A549 (cell line): ENCODE measurements at regions not wholly inside any gene's neighbourhood (a gene's known extent, or its start where the extent isn't known, plus 50 kb on each side); places are given as distances from the start of the nearest gene placed in this dataset.

Source experiments
- ATAC-seq, 2 experiments: fragments of 200-7000 bp in 1 of 2; fragments of >200 bp in 1 of 2; cut with Nextera tagmentation in 1 of 2; cut with Tn5 transposase in 1 of 2; 3 replicates each; pipeline versions ENCODE4 v1.8.0 to v1.9.1; 2018 to 2020; ENCODE audit warnings: mild to moderate bottlenecking in 1 of 2, moderate library complexity in 1 of 2
- CTCF ChIA-PET: fragments of 300-600 bp; sonication (Branson Sonifier 250); formaldehyde crosslinking; extraction: SDS; loops from one replicate; lab custom pipeline; 2021; ENCODE audit warnings: antibody characterized with exemption, inconsistent platforms; lab: Yijun Ruan, JAX
- POLR2A ChIA-PET: fragments of 350-600 bp; formaldehyde crosslinking; extraction: SDS; loops from one replicate; lab custom pipeline; 2021; ENCODE audit warnings: antibody characterized with exemption, inconsistent platforms; lab: Yijun Ruan, JAX
- DNase-seq, 2 experiments: peaks; one replicate each; pipeline versions ENCODE4 v3.0.0 to v3.0.0-alpha.2; 2011 to 2016; ENCODE audit warnings: low read depth in 1 of 2, low spot score in 1 of 2
- FAIRE-seq: peaks from 2 replicates; lab custom pipeline; 2011; peaks lifted over from hg19 to GRCh38; lab: Jason Lieb, UNC
- H3K27ac ChIP-seq, 2 experiments: fragments of >200 bp; sonication (Bioruptor Twin); formaldehyde crosslinking; 3 replicates each; pipeline ENCODE4 v1.5.1; 2016 to 2017
- H3K4me1 ChIP-seq: fragments of >200 bp; sonication (Bioruptor Twin); formaldehyde crosslinking; 3 replicates; pipeline ENCODE4 v1.6.1; 2016
- H3K4me2 ChIP-seq: fragments of >200 bp; sonication (Bioruptor Twin); formaldehyde crosslinking; 3 replicates; pipeline ENCODE4 v1.6.1; 2016
- H3K4me3 ChIP-seq: fragments of >200 bp; sonication (Bioruptor Twin); formaldehyde crosslinking; 3 replicates; pipeline ENCODE4 v1.5.1; 2016
- H3K9me3 ChIP-seq: fragments of >200 bp; sonication (Bioruptor Twin); formaldehyde crosslinking; 3 replicates; pipeline ENCODE4 v1.6.1; 2016
- ATOH8 ChIP-seq: fragments of 250-450 bp; sonication (Bioruptor Pico); IDR thresholded peaks from 2 replicates; pipeline ENCODE4 v1.5.0; 2020; ENCODE audit warnings: low read depth, mild to moderate bottlenecking, moderate library complexity
- CHD4 ChIP-seq: fragments of 200-600 bp; sonication (generic); IDR thresholded peaks from 2 replicates; pipeline ENCODE4 v1.6.1; 2016; ENCODE audit warnings: antibody characterized with exemption, mild to moderate bottlenecking, borderline replicate concordance
- EP300 ChIP-seq, 2 experiments: fragments of >200 bp; sonication (Bioruptor Twin); formaldehyde crosslinking; IDR thresholded peaks; 2 replicates in 1 of 2; 3 replicates in 1 of 2; pipeline ENCODE4 v1.6.1; 2016 to 2017
- ESRRA ChIP-seq: fragments of 150-350 bp; IDR thresholded peaks from 2 replicates; pipeline ENCODE4 v1.6.1; 2014; ENCODE audit warnings: mild to moderate bottlenecking, low read length, borderline replicate concordance
- FOSB ChIP-seq: fragments of 250-450 bp; sonication (Bioruptor Pico); IDR thresholded peaks from 2 replicates; pipeline ENCODE4 v1.5.0; 2020; ENCODE audit warnings: mild to moderate bottlenecking, moderate library complexity
- FOSL2 ChIP-seq, 2 experiments: fragments of 450-650 bp in 1 of 2; fragments of >200 bp in 1 of 2; sonication (Bioruptor Twin) in 1 of 2; formaldehyde crosslinking; IDR thresholded peaks; 2 replicates each; pipeline versions ENCODE4 v1.5.0 to v1.6.1; 2016 to 2020; ENCODE audit warnings: mild to moderate bottlenecking in 1 of 2, moderate library complexity in 1 of 2
- FOXS1 ChIP-seq: fragments of 250-450 bp; sonication (Bioruptor Pico); IDR thresholded peaks from 2 replicates; pipeline ENCODE4 v1.5.0; 2020; ENCODE audit warnings: mild to moderate bottlenecking, moderate library complexity
- HDAC2 ChIP-seq: fragments of 200-600 bp; sonication (generic); IDR thresholded peaks from 2 replicates; pipeline ENCODE4 v1.6.1; 2016
- HOXA7 ChIP-seq: fragments of 250-450 bp; sonication (Bioruptor Pico); IDR thresholded peaks from 2 replicates; pipeline ENCODE4 v1.5.0; 2020; ENCODE audit warnings: mild to moderate bottlenecking, moderate library complexity
- JUNB ChIP-seq: fragments of >200 bp; sonication (Bioruptor Twin); formaldehyde crosslinking; IDR thresholded peaks from 2 replicates; pipeline ENCODE4 v1.6.1; 2016
- MAFK ChIP-seq: fragments of 450-650 bp; IDR thresholded peaks from 2 replicates; pipeline ENCODE4 v1.6.1; 2014; ENCODE audit not compliant: partially characterized antibody
- PHF8 ChIP-seq: fragments of 200-600 bp; sonication (generic); IDR thresholded peaks from 2 replicates; pipeline ENCODE4 v1.6.1; 2016; ENCODE audit warnings: low read depth, mild to moderate bottlenecking, antibody characterized with exemption, moderate library complexity, borderline replicate concordance
- RAD21 ChIP-seq, 2 experiments: fragments of >200 bp in 1 of 2; sonication (Bioruptor Twin) in 1 of 2; formaldehyde crosslinking in 1 of 2; IDR thresholded peaks in 1 of 2; conservative IDR thresholded peaks in 1 of 2; 2 replicates in 1 of 2; 3 replicates in 1 of 2; pipeline ENCODE4 v1.6.1; 2012 to 2018; ENCODE audit warnings: inconsistent platforms in 1 of 2
- RCOR1 ChIP-seq: fragments of 150-350 bp; IDR thresholded peaks from 2 replicates; pipeline ENCODE4 v1.6.1; 2014; ENCODE audit warnings: antibody characterized with exemption, low read length, low read depth
- RNF2 ChIP-seq: fragments of 200-600 bp; sonication (generic); IDR thresholded peaks from 2 replicates; pipeline ENCODE4 v1.6.1; 2016; ENCODE audit warnings: low read depth, mild to moderate bottlenecking, antibody characterized with exemption, moderate library complexity, borderline replicate concordance
- SMC3 ChIP-seq: fragments of >200 bp; sonication (Bioruptor Twin); formaldehyde crosslinking; IDR thresholded peaks from 3 replicates; pipeline ENCODE4 v1.6.1; 2018; ENCODE audit warnings: inconsistent platforms
- USF2 ChIP-seq: fragments of 450-650 bp; IDR thresholded peaks from 2 replicates; pipeline ENCODE4 v1.6.1; 2014; ENCODE audit warnings: antibody characterized with exemption
- WGBS: methylation state at CpG from one replicate; pipeline ENCODE4 v1.1.6; 2017; ENCODE audit errors: missing lambda C conversion rate; 5-methylcytosine and 5-hydroxymethylcytosine counted together
- TF ChIP-seq, protein P1 (sequence below): fragments of >200 bp; sonication (Bioruptor Twin); formaldehyde crosslinking; IDR thresholded peaks from 3 replicates; pipeline ENCODE4 v1.5.1; 2016

DNA sequence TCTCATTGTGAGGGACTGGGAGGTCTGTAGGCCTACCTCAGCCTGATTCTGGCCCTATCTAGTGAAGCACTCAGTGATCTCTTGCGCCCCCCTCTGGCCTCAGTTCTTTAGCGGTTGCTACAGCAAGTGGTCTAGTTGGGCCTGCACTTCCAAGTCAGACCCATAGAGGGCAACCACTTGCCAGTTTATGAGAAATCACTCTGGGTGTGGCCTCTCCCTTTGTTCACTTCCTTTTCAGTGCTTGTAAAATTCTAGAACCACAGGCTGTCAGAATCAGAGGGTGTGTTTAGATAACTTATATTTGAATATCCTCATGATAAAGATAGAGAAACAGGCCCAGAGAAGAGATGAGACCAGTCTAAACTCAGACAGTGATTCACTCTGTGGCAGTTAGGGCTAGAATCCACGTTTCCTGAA lies 60.9 kb upstream of the LAS1L start:
- Histone ChIP-seq H3K9me3 (no peaks in the 10 kb centered on the region), H3K4me3 (no peak overlapping the region), H3K27ac (peak overlapping the region; percentile 69 to 86), H3K4me2 (peak overlapping the region; percentile 58), H3K4me1 (peaks cover 13% of the 10 kb centered on the region)
- WGBS = 19% methylated on average over 3 of the region's 3 CpGs
- FAIRE-seq (peak; percentile 82), ATAC-seq (peak; percentile 93 to 97), DNase-seq (peak; percentile 74 to 92)
- POLR2A ChIA-PET = no interaction called here
- TF ChIP-seq SMC3 = peak; percentile 92
- TF ChIP-seq, protein P1, sequence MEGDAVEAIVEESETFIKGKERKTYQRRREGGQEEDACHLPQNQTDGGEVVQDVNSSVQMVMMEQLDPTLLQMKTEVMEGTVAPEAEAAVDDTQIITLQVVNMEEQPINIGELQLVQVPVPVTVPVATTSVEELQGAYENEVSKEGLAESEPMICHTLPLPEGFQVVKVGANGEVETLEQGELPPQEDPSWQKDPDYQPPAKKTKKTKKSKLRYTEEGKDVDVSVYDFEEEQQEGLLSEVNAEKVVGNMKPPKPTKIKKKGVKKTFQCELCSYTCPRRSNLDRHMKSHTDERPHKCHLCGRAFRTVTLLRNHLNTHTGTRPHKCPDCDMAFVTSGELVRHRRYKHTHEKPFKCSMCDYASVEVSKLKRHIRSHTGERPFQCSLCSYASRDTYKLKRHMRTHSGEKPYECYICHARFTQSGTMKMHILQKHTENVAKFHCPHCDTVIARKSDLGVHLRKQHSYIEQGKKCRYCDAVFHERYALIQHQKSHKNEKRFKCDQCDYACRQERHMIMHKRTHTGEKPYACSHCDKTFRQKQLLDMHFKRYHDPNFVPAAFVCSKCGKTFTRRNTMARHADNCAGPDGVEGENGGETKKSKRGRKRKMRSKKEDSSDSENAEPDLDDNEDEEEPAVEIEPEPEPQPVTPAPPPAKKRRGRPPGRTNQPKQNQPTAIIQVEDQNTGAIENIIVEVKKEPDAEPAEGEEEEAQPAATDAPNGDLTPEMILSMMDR = peak; percentile 94
- TF ChIP-seq RAD21 (conservative IDR thresholded peaks at IDR 0.05 in 1 of 2, IDR thresholded peaks at IDR 0.05 in 1 of 2) = peak; percentile 89 to 93
- no peak for TF ChIP-seq FOSB
- CTCF ChIA-PET = interaction anchor here (0.8 to 2.4 kb wide), 9 partner anchors 11 to 112 kb away, joined by 3 to 15 read pairs (median 5); no protein-coding TSS in a partner anchor

GRCh38 chrX:65591206-65591605 lies 56.6 kb upstream of the LAS1L start:
- H3K27ac ChIP-seq = no peak overlapping the region
- ATAC-seq (no peak), DNase-seq (no peak), FAIRE-seq (no peak)
- no peaks in the 10 kb centered on the region for H3K9me3 ChIP-seq
- no peak overlapping the region for H3K4me2 ChIP-seq
- WGBS = 60% methylated on average over 2 of the region's 2 CpGs
- TF ChIP-seq EP300 (IDR thresholded peaks at IDR 0.05) (no peak), USF2 (no peak), JUNB (no peak), FOSL2 (IDR thresholded peaks at IDR 0.05) (no peak), FOSL2 (CRISPR knock-in tag; IDR thresholded peaks at IDR 0.05) (no peak), PHF8 (no peak), HOXA7 (CRISPR knock-in tag) (no peak)
- TF ChIP-seq, protein P1 = no peak
- ChIA-PET POLR2A (no interaction called here), CTCF (interaction anchor here (0.7 to 2.7 kb wide), 3 partner anchors 9 to 1140 kb away, joined by 5 to 8 read pairs (median 7); no protein-coding TSS in a partner anchor)
- peaks cover 7% of the 10 kb centered on the region for H3K4me1 ChIP-seq
- H3K4me3 ChIP-seq = no peak overlapping the region

DNA sequence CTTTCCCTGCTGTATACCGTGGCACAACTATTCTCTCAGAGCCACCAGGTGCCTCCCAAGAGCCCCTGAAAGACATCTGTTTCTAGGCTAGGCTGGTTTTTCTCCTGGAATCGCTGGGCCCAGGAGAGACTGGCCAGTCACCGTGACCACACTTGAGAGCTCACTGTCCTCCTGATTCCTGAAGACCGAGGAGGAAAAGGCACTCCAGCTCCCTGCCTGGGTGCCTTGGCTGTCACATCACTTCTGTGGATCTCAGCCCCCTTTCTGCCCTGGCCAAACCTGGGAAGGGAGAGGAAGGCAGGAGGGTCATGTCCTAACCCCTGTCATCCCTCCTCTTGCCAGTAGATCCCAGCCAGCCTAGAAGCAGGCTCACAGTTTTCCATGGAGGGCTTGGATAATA lies 54.7 kb upstream of the LAS1L start:
- DNase-seq = no peak
- Histone ChIP-seq H3K4me3 (no peak overlapping the region), H3K4me2 (no peak overlapping the region), H3K27ac (no peak overlapping the region), H3K9me3 (no peaks in the 10 kb centered on the region), H3K4me1 (no peaks in the 10 kb centered on the region)
- ATAC-seq = peak; percentile 45 to 51; a peak in 2 of 6 replicates
- TF ChIP-seq RCOR1 (no peak), MAFK (no peak), ESRRA (no peak), ATOH8 (CRISPR knock-in tag) (no peak), CHD4 (no peak), HDAC2 (no peak), FOXS1 (CRISPR knock-in tag) (no peak), RNF2 (no peak)
- CTCF ChIA-PET = interaction anchor here (0.9 to 2.7 kb wide), 3 partner anchors 8 to 397 kb away, joined by 3 to 8 read pairs (median 3); no protein-coding TSS in a partner anchor
- FAIRE-seq = no peak
- WGBS = 38% methylated on average over 3 of the region's 4 CpGs
- POLR2A ChIA-PET = no interaction called here
